HL-60 (cell line): ENCODE measurements at regions not wholly inside any gene's neighbourhood (a gene's known extent, or its start where the extent isn't known, plus 50 kb on each side); places are given as distances from the start of the nearest gene placed in this dataset.

Experiments used
- DNase-seq, 2 experiments: peaks; one replicate each; pipeline ENCODE4 v3.0.0-alpha.2; 2010 to 2020; ENCODE audit warnings: low read depth in 1 of 2, low spot score in 1 of 2
- H3K27ac ChIP-seq: fragments of 250-450 bp; sonication (Bioruptor Pico); replicated peaks from 2 replicates; pipeline ENCODE4 v1.5.1; 2020; ENCODE audit warnings: mild to moderate bottlenecking, moderate library complexity
- H3K27me3 ChIP-seq: fragments of 250-450 bp; sonication (Bioruptor Pico); 2 replicates; pipeline ENCODE4 v1.5.1; 2021; ENCODE audit warnings: mild to moderate bottlenecking, moderate library complexity; ENCODE audit not compliant: insufficient read depth, poor library complexity, severe bottlenecking
- H3K4me3 ChIP-seq: replicated peaks from 2 replicates; pipeline ENCODE4 v1.5.1; 2011; ENCODE audit warnings: mild to moderate bottlenecking, control low read depth, low read length; ENCODE audit not compliant: insufficient read depth
- CTCF ChIP-seq: IDR thresholded peaks from one replicate; pipeline ENCODE4 v1.5.1; 2011; ENCODE audit warnings: low read length, control low read depth, inconsistent platforms; ENCODE audit not compliant: insufficient read depth
- GABPA ChIP-seq: IDR thresholded peaks from 2 replicates; pipeline ENCODE4 v1.6.1; 2012; ENCODE audit warnings: low read depth
- POLR2AphosphoS5 ChIP-seq: IDR thresholded peaks from 2 replicates; pipeline ENCODE4 v1.6.1; 2012; ENCODE audit warnings: low read depth
- REST ChIP-seq: IDR thresholded peaks from 2 replicates; pipeline ENCODE4 v1.6.1; 2012; ENCODE audit warnings: low read depth; ENCODE audit not compliant: insufficient replicate concordance
- SPI1 ChIP-seq: IDR thresholded peaks from 2 replicates; pipeline ENCODE4 v1.6.1; 2012; ENCODE audit warnings: low read depth, mild to moderate bottlenecking, borderline replicate concordance

- Histone ChIP-seq H3K27me3 (no peaks in the 10 kb centered on the region), H3K4me3 (no peak overlapping the region), H3K27ac (no peak overlapping the region)
- no peak for DNase-seq
- TF ChIP-seq POLR2AphosphoS5 (no peak), GABPA (no peak), CTCF (no peak), REST (no peak), SPI1 (no peak)
Observed at GRCh38 chrX:30151964-30152363, 63.4 kb upstream of the MAGEB2 start.

GRCh38 chrX:30153175-30153880, 62.0 kb upstream of the MAGEB2 start:
- Histone ChIP-seq H3K27me3 (no peaks in the 10 kb centered on the region), H3K27ac (no peak overlapping the region), H3K4me3 (no peak overlapping the region)
- DNase-seq = no peak
- TF ChIP-seq REST (no peak), SPI1 (no peak), GABPA (no peak), POLR2AphosphoS5 (no peak), CTCF (no peak)

- TF ChIP-seq SPI1 (no peak), POLR2AphosphoS5 (no peak), CTCF (no peak), GABPA (no peak), REST (no peak)
- no peak for DNase-seq
- no peaks in the 10 kb centered on the region for H3K27me3 ChIP-seq
- H3K4me3 ChIP-seq = no peak overlapping the region
- no peak overlapping the region for H3K27ac ChIP-seq
Observed at GRCh38 chrX:30153881-30154260, 61.5 kb upstream of the MAGEB2 start.
